Brain microvascular endothelial cell (primary cell): ENCODE measurements at regions not wholly inside any gene's neighbourhood (a gene's known extent, or its start where the extent isn't known, plus 50 kb on each side); places are given as distances from the start of the nearest gene placed in this dataset.

Experiments used
- DNase-seq: peaks from one replicate; pipeline ENCODE4 v3.0.0-alpha.2; 2020
- H3K27ac ChIP-seq: fragments of 250-450 bp; sonication (Bioruptor Pico); 2 replicates; pipeline ENCODE4 v1.5.1; 2020; ENCODE audit warnings: mild to moderate bottlenecking, moderate library complexity
- H3K27me3 ChIP-seq: fragments of 250-450 bp; sonication (Bioruptor Pico); replicated peaks from 2 replicates; pipeline ENCODE4 v1.5.1; 2020; ENCODE audit warnings: mild to moderate bottlenecking
- H3K36me3 ChIP-seq: fragments of 250-450 bp; sonication (Bioruptor Pico); replicated peaks from 2 replicates; pipeline ENCODE4 v1.5.1; 2020; ENCODE audit warnings: mild to moderate bottlenecking
- H3K4me3 ChIP-seq: 2 replicates; pipeline ENCODE4 v1.5.1; 2011; ENCODE audit warnings: low read depth, mild to moderate bottlenecking, control low read depth, low read length, moderate library complexity
- in situ Hi-C: cut with HindIII; loops from 2 replicates; pipeline ENCODE4 v1.10.0; 2017; ENCODE audit warnings: low sequenced_read_pairs, low pct_ligation_motif_present
- TF ChIP-seq, protein P1 (sequence below): IDR thresholded peaks from 2 replicates; pipeline ENCODE4 v1.5.1; 2011; ENCODE audit warnings: low read depth, mild to moderate bottlenecking, moderate library complexity, low read length, control low read depth, inconsistent platforms; ENCODE audit errors: missing control alignments

DNA sequence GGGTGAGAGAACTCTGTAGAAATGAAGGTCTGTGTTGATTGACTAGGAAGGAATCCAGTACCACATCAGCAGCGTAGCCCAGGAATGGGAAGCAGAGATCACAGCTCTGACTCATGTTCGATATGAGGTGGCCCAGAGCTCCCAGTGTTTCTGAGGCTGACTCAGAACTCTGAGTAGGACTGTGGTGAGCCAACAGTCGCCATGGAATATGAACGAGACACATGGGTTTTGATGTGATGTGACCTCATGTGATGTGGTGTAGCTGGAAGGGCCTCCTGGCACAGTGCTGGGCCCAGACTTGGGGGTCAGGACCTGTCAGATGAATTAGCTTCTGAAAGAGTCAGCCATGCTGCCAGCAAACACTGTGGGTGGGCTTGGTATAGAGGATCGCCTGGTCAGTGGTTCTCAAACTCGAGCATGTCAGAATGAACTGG lies 237.0 kb downstream of the MRPL39 start:
- Histone ChIP-seq H3K36me3 (no peaks in the 10 kb centered on the region), H3K27ac (peak overlapping the region; percentile 60), H3K27me3 (no peaks in the 10 kb centered on the region), H3K4me3 (no peak overlapping the region)
- in situ Hi-C loops = no loop called here
- DNase-seq = peak; percentile 98
- TF ChIP-seq, protein P1, sequence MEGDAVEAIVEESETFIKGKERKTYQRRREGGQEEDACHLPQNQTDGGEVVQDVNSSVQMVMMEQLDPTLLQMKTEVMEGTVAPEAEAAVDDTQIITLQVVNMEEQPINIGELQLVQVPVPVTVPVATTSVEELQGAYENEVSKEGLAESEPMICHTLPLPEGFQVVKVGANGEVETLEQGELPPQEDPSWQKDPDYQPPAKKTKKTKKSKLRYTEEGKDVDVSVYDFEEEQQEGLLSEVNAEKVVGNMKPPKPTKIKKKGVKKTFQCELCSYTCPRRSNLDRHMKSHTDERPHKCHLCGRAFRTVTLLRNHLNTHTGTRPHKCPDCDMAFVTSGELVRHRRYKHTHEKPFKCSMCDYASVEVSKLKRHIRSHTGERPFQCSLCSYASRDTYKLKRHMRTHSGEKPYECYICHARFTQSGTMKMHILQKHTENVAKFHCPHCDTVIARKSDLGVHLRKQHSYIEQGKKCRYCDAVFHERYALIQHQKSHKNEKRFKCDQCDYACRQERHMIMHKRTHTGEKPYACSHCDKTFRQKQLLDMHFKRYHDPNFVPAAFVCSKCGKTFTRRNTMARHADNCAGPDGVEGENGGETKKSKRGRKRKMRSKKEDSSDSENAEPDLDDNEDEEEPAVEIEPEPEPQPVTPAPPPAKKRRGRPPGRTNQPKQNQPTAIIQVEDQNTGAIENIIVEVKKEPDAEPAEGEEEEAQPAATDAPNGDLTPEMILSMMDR = no peak

DNA sequence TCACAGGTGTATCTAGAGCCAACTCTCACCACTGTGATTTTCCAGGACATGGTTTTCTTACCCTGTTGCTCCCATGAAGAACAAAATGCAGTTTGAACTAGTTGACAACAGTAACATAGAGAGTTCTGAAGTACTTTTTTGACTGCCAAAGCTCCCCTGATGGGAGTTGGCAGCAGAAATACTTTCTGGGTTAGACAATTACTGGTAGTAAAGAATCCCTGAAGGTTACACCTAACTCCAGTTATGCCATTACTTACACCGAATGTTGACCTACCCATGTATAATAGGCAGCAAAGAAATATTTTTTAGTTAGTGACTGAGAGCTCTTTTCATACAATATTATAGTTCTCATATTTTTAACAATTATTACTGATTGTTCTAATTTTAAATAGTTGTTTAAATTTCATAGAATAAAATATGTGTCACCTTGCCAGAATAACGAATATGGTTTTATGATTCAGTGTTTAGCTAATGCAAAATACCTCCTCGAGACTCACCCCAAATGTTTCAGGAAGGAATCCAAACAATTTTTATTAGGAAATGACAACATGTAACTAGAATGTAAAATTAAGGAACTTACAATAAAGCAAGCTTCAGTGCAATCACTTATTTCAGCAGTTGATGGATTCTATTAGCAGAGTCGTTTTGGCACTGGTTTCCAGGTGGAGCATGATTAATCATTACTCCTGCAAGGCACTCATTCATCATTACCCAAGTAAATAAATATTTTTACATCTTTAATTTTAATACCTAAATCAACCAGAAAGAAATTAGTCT lies 237.6 kb downstream of the MRPL39 start:
- in situ Hi-C loops = no loop called here
- Histone ChIP-seq H3K27ac (peak overlapping the region; percentile 60), H3K4me3 (no peak overlapping the region), H3K27me3 (no peaks in the 10 kb centered on the region), H3K36me3 (no peaks in the 10 kb centered on the region)
- no peak for DNase-seq
- TF ChIP-seq, protein P1 = no peak

DNA sequence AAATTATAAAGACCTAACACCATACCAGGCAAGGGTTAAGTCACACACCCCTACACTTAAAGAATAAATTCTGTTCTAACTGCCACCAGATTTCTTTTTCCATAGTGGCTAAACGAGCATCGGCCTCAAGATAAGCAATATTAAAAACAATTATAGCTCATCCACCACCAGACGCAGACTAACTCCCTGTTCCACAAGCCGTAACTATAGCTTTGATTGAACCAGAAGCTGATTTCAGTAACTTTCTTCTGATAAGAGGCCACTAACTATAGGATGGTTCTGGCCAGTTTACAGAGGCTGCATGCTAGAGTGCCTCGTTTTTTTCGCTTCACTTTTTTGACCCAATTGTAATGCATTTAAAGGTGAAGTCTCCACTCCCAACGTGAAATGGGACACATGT lies 238.8 kb downstream of the MRPL39 start:
- DNase-seq = no peak
- in situ Hi-C loops = no loop called here
- TF ChIP-seq, protein P1 = no peak

DNA sequence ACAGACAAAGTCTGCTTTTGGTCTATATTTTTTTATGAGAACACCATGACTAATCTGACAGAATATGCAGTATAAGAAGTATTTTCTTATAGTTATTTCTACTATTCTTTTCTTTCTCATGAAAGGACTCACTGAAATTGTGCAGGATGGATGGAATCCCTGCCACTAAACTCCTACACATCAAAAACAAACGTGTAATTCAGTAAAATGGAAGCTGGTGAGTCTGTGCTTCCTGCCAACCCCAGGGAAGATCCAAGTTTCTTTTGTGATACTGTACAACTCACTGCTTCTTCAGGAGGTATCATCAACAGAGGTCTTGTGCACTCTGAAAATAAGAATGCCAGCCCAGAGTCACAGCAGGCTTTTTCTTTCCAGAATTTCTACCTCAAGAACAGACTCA lies 241.2 kb downstream of the MRPL39 start:
- no peak overlapping the region for H3K4me3 ChIP-seq
- no peaks in the 10 kb centered on the region for H3K27me3 ChIP-seq
- DNase-seq = no peak
- TF ChIP-seq, protein P1 = no peak
- no peaks in the 10 kb centered on the region for H3K36me3 ChIP-seq
- H3K27ac ChIP-seq = no peak overlapping the region
- in situ Hi-C loops = no loop called here

More for the DNA sequence above, 238.8 kb downstream of the MRPL39 start:
- Histone ChIP-seq H3K27ac (no peak overlapping the region), H3K4me3 (no peak overlapping the region), H3K27me3 (no peaks in the 10 kb centered on the region), H3K36me3 (no peaks in the 10 kb centered on the region)

DNA sequence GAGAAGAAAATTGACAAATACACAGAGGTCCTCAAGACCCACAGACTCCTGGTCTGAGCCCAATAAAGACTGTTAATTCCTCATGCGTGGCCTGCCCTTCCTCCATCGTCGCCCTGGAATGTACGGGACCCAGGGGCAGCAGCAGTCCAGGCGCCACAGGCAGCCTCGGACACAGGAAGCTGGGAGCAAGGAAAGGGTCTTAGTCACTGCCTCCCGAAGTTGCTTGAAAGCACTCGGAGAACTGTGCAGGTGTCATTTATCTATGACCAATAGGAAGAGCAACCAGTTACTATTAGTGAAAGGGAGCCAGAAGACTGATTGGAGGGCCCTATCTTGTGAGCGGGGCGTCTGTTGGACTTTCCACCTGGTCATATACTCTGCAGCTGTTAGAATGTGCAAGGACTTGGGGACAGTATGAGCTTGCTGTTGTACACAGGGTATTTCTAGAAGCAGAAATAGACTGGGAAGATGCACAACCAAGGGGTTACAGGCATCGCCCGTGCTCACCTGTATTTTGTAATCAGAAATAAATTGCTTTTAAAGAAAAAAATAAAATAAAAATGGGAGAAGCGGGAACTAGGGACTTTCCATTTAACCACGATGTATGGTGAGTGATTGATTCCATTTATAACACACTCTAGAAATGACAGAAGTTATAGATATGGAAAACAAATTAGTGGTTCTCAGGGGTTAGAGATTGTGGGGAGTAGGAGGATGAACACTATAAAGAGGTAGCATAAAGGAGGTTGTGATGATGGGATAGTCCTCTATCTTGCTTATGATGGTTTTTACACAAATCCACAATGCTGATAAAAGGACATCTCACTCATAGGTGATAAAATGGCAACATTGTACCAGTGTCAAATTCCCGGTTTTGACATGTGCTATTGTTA lies 244.7 kb downstream of the MRPL39 start:
- no peak for DNase-seq
- TF ChIP-seq, protein P1 = no peak
- H3K36me3 ChIP-seq = no peaks in the 10 kb centered on the region
- in situ Hi-C loops = no loop called here
- no peak overlapping the region for H3K4me3 ChIP-seq
- H3K27me3 ChIP-seq = no peaks in the 10 kb centered on the region
- H3K27ac ChIP-seq = no peak overlapping the region
